Caco-2 (cell line): ENCODE measurements at regions not wholly inside any gene's neighbourhood (a gene's known extent, or its start where the extent isn't known, plus 50 kb on each side); places are given as distances from the start of the nearest gene placed in this dataset.

Source experiments
- BruUV-seq: library from RNA; stranded (reverse); fragments of 400-500 nt; replicated peaks from 2 replicates; lab custom pipeline; 2021; lab: Mats Ljungman, UMichigan
- CTCF ChIA-PET: fragments of 300-600 bp; sonication (Branson Sonifier 250); formaldehyde crosslinking; loops from one replicate; lab custom pipeline; 2022; ENCODE audit warnings: antibody characterized with exemption; lab: Charles Lee
- POLR2A ChIA-PET: fragments of 300-600 bp; sonication (Branson Sonifier 250); formaldehyde crosslinking; loops from one replicate; lab custom pipeline; 2022; ENCODE audit warnings: antibody characterized with exemption; lab: Charles Lee
- DNase-seq, 2 experiments: peaks; one replicate each; pipeline versions ENCODE4 v3.0.0 to v3.0.0-alpha.2; 2020 to 2022
- H3K27me3 ChIP-seq: replicated peaks from 2 replicates; pipeline ENCODE4 v1.6.0; 2011; ENCODE audit warnings: low read length; ENCODE audit not compliant: control insufficient read depth, insufficient read depth
- H3K36me3 ChIP-seq: 2 replicates; pipeline ENCODE4 v1.5.1; 2011; ENCODE audit warnings: low read length; ENCODE audit not compliant: control insufficient read depth, insufficient read depth
- H3K4me1 ChIP-seq: fragments of 250-450 bp; sonication (Bioruptor Pico); 2 replicates; pipeline ENCODE4 v1.5.1; 2020; ENCODE audit warnings: mild to moderate bottlenecking
- H3K4me3 ChIP-seq: 2 replicates; pipeline ENCODE4 v1.5.1; 2011; ENCODE audit warnings: low read depth, mild to moderate bottlenecking, control low read depth, low read length
- H3K9me3 ChIP-seq: fragments of 250-450 bp; sonication (Bioruptor Pico); 2 replicates; pipeline ENCODE4 v1.5.1; 2020; ENCODE audit warnings: mild to moderate bottlenecking, moderate library complexity
- H3K27ac Mint-ChIP-seq: one replicate; pipeline ENCODE4 v1.8.0; 2022; ENCODE audit warnings: mixed read lengths; ENCODE audit not compliant: unreplicated experiment
- H3K27me3 Mint-ChIP-seq: one replicate; pipeline ENCODE4 v1.8.0; 2022; ENCODE audit warnings: mixed read lengths; ENCODE audit not compliant: insufficient read depth, unreplicated experiment
- H3K36me3 Mint-ChIP-seq: one replicate; pipeline ENCODE4 v1.8.0; 2022; ENCODE audit warnings: mild to moderate bottlenecking, mixed read lengths; ENCODE audit not compliant: insufficient read depth, unreplicated experiment
- H3K4me1 Mint-ChIP-seq: one replicate; pipeline ENCODE4 v1.8.0; 2022; ENCODE audit warnings: low read depth, mixed read lengths; ENCODE audit not compliant: unreplicated experiment
- H3K4me3 Mint-ChIP-seq: one replicate; pipeline ENCODE4 v1.8.0; 2022; ENCODE audit warnings: mild to moderate bottlenecking, moderate library complexity, mixed read lengths; ENCODE audit not compliant: unreplicated experiment
- H3K9me3 Mint-ChIP-seq: one replicate; pipeline ENCODE4 v1.8.0; 2022; ENCODE audit warnings: mixed read lengths; ENCODE audit not compliant: unreplicated experiment
- CTCF ChIP-seq, 2 experiments: fragments of 200-600 bp in 1 of 2; IDR thresholded peaks; 1 replicate in 1 of 2; 2 replicates in 1 of 2; pipeline versions ENCODE4 v1.5.1 to v1.8.0; 2011 to 2022; ENCODE audit warnings: antibody characterized with exemption in 1 of 2, control low read depth in 1 of 2, inconsistent platforms in 1 of 2, low read depth in 1 of 2, low read length in 1 of 2, mild to moderate bottlenecking in 1 of 2, moderate library complexity in 1 of 2; ENCODE audit not compliant: insufficient read depth in 1 of 2, severe bottlenecking in 1 of 2, unreplicated experiment in 1 of 2
- intact Hi-C: fragments of 100-400 bp; cut with micrococcal nuclease; formaldehyde crosslinking; loops from one replicate; pipeline ENCODE4 v1.10.0; 2022; ENCODE audit not compliant: unreplicated experiment

GRCh38 chr6:119459207-119459974 is 109.8 kb upstream of the MAN1A1 start:
- H3K36me3 ChIP-seq = no peaks in the 10 kb centered on the region
- H3K36me3 Mint-ChIP-seq = no peaks in the 10 kb centered on the region
- H3K4me1 ChIP-seq = no peaks in the 10 kb centered on the region
- ChIA-PET POLR2A (no interaction called here), CTCF (no interaction called here)
- DNase-seq = no peak
- peaks cover 12% of the 10 kb centered on the region for H3K27me3 Mint-ChIP-seq
- H3K27ac Mint-ChIP-seq = no peak overlapping the region
- no peaks in the 10 kb centered on the region for H3K9me3 ChIP-seq
- TF ChIP-seq CTCF (IDR thresholded peaks at IDR 0.05; ENCODE audit: insufficient read depth in 1 of 2, low read depth in 1 of 2, low read length in 1 of 2, severe bottlenecking in 1 of 2, unreplicated experiment in 1 of 2) = no peak
- H3K9me3 Mint-ChIP-seq = peaks cover 11% of the 10 kb centered on the region
- H3K27me3 ChIP-seq = no peaks in the 10 kb centered on the region
- intact Hi-C loops = no loop called here
- no TSS peak for BruUV-seq
- no peaks in the 10 kb centered on the region for H3K4me1 Mint-ChIP-seq
- no peak overlapping the region for H3K4me3 ChIP-seq
- no peak overlapping the region for H3K4me3 Mint-ChIP-seq

GRCh38 chr6:119454714-119455113 is 105.2 kb upstream of the MAN1A1 start:
- no peaks in the 10 kb centered on the region for H3K36me3 ChIP-seq
- BruUV-seq = no TSS peak
- no peaks in the 10 kb centered on the region for H3K27me3 ChIP-seq
- CTCF ChIA-PET = no interaction called here
- H3K4me1 ChIP-seq = no peaks in the 10 kb centered on the region
- H3K4me3 Mint-ChIP-seq = no peak overlapping the region
- peaks cover 18% of the 10 kb centered on the region for H3K27me3 Mint-ChIP-seq
- no peaks in the 10 kb centered on the region for H3K9me3 ChIP-seq
- H3K36me3 Mint-ChIP-seq = no peaks in the 10 kb centered on the region
- no peaks in the 10 kb centered on the region for H3K4me1 Mint-ChIP-seq
- intact Hi-C loops = no loop called here
- H3K27ac Mint-ChIP-seq = no peak overlapping the region
- H3K9me3 Mint-ChIP-seq = no peaks in the 10 kb centered on the region
- DNase-seq = no peak
- no peak for TF ChIP-seq CTCF (IDR thresholded peaks at IDR 0.05; ENCODE audit: insufficient read depth in 1 of 2, low read depth in 1 of 2, low read length in 1 of 2, severe bottlenecking in 1 of 2, unreplicated experiment in 1 of 2)
- H3K4me3 ChIP-seq = no peak overlapping the region
- POLR2A ChIA-PET = no interaction called here

GRCh38 chr6:119453242-119454200 is 104.0 kb upstream of the MAN1A1 start:
- H3K27ac Mint-ChIP-seq = no peak overlapping the region
- ChIA-PET CTCF (no interaction called here), POLR2A (no interaction called here)
- DNase-seq = no peak
- Histone ChIP-seq H3K4me1 (no peaks in the 10 kb centered on the region), H3K27me3 (no peaks in the 10 kb centered on the region), H3K36me3 (no peaks in the 10 kb centered on the region), H3K4me3 (no peak overlapping the region), H3K9me3 (no peaks in the 10 kb centered on the region)
- H3K4me3 Mint-ChIP-seq = no peak overlapping the region
- no TSS peak for BruUV-seq
- no peak for TF ChIP-seq CTCF (IDR thresholded peaks at IDR 0.05; ENCODE audit: insufficient read depth in 1 of 2, low read depth in 1 of 2, low read length in 1 of 2, severe bottlenecking in 1 of 2, unreplicated experiment in 1 of 2)
- no peaks in the 10 kb centered on the region for H3K36me3 Mint-ChIP-seq
- peaks cover 6% of the 10 kb centered on the region for H3K4me1 Mint-ChIP-seq
- intact Hi-C loops = no loop called here
- peaks cover 18% of the 10 kb centered on the region for H3K27me3 Mint-ChIP-seq
- H3K9me3 Mint-ChIP-seq = no peaks in the 10 kb centered on the region
